GM19351 (cell line): ENCODE measurements at regions not wholly inside any gene's neighbourhood (a gene's known extent, or its start where the extent isn't known, plus 50 kb on each side); places are given as distances from the start of the nearest gene placed in this dataset.

ENCODE experiments used
- ATAC-seq: cut with Tn5 transposase; IDR thresholded peaks from one replicate; pipeline ENCODE4 v1.9.1; 2021; ENCODE audit warnings: mild to moderate bottlenecking, moderate library complexity; ENCODE audit not compliant: unreplicated experiment

DNA sequence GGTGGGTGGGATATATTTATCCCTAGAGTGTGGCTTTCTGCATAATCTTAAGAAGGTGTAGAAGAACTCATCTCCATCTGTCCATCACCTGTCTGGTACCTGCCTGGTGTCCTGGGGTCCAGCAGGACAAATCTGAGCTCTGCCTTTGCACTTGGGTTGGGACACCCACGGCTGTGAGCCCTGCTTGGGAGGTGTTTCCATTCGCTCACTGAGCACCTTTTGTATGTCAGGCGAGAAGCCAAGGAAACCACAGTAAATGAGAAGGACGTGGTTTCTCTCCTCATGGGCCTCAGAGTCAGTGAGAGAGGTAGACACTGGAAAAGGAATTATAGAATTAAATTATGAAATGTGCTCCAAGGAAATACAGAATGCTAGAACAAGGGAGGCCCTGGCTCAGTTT, 555.9 kb downstream of the MIAT start:
- ATAC-seq: no peak

DNA sequence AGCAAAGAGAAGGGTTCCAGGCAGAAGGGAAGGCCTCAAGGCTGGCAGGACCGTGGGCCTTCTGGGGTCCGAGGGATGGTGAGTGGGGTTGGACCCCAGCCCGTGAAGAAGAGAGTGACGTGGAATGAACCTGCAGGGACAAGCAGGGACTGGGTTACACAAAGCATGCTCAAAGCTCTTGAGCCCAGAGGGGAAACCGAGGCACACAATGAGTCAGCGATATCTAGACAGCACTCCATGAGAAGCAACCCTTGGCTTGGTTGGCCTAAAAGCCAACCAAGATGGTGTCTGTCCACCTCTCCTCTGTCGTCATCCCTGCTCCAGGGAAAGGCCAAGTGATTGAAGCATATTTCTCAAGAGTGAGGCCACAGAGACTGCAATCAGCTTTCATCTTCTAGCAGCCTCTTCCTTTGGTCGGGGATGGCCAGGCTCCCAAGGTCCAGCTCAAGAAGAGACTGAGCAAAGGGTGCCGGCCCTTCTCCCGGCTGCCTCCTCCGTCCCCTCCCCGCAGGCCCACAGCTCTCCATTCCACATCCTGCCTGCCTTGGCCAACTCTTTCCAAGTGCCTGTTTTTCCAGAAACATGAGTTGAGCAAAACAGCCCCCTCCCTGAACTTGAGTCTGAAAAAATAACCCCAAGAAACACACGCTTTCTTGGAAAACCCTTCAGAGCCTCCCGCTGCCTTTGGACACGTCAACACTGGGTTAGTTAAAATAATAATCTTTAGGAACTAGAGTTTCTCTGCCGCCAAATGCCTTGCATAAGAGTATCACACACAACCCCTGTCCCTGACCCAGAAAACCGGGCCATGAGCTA, 556.6 kb downstream of the MIAT start:
- no peak for ATAC-seq

DNA sequence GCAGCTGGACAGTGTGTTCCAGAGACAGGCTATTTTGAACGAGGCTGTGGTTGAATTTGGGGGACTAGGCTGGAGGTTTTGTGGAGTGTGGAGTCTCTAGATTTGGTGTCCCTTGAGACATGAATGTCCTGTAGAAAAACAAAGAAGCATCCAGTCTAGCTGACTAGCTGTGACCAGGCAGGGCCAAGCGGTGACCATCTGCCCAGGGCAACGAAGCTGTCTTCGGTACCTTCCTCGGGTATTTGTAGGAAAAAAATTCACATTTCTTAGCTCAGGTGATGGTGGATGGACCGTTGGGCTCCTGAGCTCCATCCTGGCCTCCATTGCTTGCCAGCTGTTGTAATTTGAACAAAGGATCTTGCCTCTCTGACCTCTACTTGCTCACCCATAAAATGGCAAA, 557.3 kb downstream of the MIAT start:
- ATAC-seq: no peak

DNA sequence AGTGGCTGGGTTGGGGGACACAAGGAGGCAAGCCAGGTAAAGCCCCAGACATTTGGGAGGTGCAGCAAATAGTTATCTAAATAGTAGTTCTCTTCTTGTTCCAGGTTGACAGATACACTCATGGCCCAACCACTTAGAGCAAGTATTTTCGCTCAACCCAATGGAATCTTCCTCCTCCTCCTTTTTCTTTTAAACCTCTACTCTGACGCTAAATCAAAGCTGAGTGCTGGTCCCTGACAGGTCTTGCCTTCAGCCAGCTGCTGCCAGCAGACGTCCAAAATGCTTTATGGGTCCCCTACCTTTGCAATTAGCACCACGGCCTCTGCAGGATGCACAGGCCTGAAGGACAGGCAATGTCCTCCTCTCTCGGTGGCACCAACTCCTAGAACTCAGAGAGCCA, 558.5 kb downstream of the MIAT start:
- ATAC-seq: no peak

DNA sequence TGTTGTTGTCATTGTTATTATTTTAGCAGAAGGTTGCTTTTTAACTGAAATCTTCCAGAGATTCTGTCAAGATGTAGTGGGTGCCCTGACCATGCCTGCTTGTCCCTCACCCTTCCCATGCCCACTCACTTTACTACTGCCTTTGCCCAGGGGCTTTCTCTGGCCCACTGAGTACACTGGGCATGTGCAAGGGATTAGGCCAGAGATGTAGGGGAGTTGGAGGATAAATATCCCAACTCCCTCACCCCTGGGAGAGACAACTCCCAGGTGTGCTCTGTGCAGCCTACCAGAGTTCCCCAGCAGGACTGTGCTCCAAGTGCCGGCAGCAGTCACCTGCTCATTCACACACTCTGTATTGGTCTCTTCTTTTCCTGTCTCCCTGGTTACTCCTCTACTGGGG, 559.1 kb downstream of the MIAT start:
- ATAC-seq: no peak

DNA sequence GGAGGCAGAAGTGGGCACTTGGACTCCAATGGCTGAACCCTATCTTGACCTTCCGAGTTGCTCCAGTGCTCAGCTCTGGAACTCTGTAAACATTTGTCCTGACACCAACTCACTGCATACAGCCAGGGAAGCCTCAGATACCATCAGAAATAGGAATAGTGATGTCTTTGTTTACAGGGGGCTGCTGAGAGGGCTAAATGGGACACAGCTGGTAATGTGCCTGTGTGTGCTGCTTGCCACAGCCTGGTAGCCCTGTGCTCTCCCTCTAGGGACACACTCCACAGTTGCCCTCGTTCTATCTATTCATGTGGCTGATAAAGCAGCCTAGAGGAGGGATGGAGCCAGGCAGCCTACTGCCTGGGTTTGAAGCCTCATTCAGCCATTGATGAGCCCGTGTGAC, 559.8 kb downstream of the MIAT start:
- no peak for ATAC-seq

DNA sequence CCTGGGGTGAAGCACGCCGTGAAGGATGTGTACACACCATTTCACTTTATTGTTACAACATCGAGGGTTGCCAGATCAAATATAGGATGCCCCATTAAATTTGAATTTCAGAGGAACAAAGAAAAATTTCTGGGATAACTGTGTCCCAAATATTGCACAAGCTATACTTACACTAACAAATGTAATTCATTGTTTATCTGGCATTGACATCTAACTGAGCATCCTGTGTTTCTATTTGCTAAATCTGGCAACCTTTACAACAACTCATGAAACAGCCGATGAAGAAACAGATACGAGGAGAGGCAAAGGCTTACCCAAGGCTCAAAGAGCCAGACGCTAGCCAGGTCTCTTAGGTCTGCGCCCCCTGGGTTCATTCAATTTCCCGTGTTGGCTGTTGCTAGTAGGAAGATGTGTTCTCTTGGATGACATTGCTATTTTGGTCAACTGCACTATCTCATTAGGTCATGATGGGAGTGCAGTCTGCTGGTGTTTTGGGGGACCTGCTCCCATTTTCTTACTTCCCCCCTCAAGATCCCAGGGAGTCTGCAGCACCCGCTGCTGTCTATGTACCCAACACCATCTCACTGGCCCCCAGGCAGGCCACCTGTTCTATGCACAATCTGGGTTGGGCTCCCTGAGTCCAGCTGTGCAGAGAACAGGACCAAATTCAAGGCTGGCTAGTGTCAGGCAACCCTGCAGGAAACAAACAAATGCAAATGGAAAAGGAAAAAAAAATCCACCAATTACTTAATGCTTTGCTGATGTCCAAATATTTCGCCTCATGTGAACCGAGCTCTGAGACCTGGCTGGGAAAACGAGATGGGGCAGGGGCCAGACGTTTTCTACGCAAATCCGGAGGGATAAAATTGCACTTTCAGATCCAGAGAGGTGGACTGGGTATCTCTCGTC, 560.9 kb downstream of the MIAT start:
- ATAC-seq: no peak

DNA sequence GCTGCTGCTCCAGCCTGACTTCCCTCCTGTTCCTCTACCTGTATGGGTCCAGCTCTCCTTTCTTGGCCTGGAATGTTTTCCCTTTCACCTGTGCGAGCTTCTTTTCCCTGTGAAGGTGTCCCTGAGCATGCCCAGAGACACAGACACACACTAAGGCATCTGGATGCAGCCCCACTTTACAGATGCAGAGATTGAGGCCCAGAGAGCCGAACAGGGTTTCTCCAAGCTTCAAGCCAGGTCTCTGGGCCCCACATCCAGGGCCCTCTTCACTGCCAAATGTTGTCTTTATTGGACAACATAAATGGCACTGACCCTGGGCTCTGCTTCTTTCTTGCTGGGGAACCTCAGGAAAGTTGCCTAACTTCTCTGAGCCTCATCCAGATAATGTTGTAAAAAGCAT, 561.6 kb downstream of the MIAT start:
- no peak for ATAC-seq

DNA sequence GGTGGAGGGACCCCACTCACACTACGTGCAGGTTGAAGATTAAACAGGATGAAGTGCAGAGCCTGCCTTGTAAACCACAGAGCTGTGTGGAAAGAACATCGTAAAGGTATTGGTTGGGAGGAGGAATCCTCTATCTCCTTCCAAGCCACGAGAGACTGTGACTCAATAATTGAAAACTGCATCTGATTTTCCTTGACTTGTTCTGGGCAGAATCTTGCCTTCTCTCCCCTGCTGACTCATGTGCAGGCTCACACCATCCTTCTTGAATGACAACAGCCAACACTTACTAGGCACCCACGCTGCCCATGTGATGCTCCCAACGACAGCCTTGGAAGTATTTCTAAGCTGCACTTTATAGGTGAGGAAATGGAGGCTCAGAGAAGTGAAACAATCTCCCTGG, 563.0 kb downstream of the MIAT start:
- no peak for ATAC-seq

DNA sequence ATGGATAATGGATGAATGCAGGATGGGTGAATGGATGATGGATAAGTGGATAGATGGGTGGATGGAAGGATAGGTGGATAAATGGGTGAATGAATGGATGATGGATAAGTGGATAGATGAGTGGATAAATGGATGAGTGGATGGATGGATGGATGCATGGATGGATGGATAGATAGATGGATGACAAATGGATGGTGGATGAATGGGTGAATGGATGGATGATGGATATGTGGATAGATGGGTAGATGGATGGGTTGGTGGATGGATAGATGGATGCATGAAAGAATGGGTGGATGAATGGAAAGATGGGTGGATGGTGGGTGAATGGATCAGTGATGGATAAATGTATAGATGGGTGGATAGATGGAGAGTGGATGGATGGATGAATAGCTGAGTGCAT, 564.8 kb downstream of the MIAT start:
- no peak for ATAC-seq

DNA sequence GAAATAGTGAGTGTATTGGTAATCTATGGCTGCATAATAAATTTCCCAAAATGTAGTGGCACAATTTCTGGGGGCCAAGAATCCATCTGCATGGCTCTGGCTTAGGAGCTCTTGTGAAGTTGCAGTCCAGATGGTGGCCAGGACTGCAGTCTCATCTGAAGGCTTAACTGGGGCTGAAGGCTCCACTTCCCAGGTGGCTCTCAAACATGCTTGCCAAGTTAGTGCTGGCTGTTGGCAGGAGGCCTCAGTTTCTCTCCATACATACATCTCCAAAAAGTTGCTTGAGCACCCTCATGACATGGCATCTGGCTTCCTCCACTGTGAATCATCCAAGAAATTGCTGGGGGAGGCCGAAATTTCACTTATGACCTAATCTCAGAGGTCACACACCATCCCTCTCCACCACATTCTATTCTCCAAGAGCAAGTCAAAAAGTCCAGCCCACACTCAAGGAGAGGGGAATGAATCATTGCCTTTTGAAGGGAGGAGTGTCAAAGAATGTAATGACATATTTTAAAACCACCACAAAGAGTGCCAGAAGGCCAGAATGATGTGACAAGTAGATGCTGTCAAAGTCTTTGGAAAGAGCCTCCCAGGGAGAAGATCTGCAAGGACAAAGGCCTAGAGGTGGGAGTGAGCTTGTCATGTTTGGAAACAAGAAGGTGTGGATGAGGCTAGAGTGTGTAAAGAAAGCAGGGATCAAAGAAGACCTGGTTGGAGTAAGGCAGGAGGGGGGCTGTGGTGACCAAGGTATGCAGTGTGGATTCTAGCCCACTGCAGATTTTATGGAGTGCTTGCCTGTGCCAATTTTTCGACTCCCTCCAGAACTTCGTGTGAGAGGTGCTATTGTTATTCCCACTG, 566.2 kb downstream of the MIAT start:
- ATAC-seq: no peak

DNA sequence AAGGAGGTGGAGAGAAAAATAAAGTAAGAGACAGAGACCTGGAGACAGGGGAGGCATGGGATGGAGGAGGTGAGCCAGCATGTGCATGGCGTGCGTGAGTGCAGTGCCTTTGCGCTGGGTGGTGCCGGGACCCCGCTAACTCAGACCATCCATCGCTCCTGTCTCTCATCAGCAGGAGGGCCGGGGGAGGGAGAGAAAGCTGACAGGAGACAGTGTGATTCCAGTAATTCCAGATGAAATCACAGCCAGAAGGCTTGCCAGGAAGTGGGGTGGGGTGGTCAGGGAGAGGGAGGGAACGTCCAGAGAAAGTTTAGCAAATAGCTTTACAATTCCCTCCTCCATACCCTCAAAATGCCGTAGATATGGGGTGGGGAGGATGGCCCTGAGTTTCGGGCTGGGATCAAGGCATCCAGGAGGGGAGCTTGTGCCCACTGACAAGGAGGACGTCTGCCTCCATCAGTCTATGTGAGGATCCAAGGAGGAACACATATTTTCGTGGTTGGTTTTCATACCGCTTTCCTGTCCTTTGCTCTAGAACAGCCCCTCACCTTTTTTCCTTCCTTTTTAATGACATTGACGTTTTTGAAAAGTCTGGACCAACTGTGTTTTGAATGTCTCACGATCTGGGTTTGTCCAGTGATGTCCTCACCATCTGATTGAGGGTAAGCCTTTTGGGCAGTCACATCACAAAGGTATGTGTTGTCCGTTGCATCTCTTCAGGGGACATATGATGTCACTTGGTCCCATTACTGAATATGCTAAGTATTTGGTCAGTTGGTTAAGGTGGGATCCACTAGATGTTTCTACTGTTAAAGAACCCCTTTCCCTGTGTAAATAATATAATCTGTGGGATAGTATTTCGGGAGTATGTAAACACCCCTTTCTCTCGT, 567.3 kb downstream of the MIAT start:
- no peak for ATAC-seq

DNA sequence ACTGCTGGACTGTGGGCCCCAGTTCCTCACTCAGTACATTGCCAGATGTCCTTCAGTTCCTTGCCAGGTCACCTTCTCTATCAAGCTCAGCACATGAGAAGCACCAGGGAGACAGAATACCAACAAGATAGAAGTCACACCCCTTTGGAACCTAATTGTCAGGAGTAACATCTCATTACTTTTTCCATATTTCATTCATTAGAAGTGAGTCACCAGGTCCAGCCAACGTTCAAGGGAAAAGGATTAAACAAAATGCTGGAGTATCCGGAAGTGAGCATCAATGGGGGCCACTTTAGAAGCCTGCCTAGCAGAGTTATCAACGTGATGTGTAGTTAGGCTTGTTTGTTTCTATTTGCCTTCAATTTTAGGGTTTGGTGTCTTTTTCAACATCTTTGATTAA, 569.3 kb downstream of the MIAT start:
- ATAC-seq: no peak

DNA sequence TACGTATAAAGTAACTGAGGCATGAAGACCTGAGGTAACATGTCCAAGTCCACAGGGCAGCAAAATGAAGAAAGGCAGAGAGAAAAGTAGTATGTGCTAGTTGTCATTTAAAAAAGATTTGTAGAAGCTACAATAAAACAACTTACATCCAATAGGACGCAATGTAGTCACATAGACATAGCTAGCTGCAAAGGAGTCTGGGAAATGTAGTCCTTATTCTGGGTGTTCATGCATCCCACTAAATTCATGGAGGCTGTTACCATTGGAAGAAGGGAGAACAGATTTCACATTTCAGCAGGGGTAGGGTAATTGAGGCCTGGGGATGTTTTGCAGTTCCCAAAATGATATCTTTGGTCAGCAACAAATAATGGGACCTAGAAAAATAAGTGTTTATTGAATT, 571.4 kb downstream of the MIAT start:
- ATAC-seq: no peak

DNA sequence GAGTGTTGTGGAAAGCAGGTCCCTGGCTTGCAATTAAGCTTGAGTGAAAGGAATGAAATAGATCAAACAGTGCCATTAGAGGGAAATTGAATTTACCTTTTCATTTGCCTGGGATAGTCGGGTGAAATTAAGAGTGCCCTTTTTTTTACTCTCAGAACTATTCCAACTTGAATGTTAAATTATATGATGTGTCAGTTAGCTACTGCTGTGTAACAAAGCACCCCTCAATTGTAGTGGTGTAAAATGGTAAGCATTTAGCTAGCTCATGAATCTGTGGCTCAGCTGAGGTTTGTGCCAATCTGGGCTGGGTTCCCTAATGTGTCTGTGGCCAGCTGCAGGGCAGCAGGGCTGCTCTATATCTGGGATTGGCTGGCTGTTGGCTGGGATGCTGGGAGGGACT, 571.4 kb downstream of the MN1 start:
- ATAC-seq: no peak

DNA sequence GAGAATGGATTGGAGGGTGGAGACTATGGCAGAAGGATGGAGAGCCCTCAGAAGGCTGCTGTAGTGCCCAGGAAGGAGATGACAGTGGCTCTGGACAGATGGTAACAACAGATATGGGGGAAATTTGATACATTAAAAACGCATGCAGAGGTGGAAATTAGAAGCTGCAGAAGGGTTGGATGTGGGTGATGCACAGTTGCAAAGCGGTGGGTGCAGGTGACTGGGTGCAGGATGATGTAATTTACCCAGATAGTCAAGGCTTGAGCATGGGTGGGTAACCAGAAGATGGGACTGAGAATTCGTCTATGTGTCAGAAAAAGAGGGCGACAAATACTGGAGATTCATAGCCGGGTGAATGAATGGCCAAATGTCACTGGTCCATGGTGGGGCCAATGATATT, 570.3 kb downstream of the MN1 start:
- ATAC-seq: no peak

DNA sequence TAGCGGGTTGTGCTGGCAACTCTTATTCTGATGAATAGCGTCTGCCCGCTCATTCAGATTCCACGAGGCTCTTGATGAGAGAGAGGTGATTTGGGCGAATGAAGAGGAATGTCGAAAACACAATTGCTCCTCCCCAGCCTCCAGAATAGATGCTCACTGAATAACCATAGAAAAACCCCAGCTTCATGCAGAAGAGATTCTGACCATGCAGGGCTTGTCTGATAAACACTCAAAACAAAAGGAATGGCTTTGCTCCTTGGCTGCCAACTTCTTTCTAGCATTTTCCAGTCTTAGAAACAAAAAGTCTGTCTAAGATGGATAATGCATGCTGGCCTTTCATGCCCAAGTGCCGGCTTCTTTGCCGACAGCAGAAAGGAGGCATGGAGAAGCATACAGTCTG, 569.5 kb downstream of the MN1 start:
- no peak for ATAC-seq

DNA sequence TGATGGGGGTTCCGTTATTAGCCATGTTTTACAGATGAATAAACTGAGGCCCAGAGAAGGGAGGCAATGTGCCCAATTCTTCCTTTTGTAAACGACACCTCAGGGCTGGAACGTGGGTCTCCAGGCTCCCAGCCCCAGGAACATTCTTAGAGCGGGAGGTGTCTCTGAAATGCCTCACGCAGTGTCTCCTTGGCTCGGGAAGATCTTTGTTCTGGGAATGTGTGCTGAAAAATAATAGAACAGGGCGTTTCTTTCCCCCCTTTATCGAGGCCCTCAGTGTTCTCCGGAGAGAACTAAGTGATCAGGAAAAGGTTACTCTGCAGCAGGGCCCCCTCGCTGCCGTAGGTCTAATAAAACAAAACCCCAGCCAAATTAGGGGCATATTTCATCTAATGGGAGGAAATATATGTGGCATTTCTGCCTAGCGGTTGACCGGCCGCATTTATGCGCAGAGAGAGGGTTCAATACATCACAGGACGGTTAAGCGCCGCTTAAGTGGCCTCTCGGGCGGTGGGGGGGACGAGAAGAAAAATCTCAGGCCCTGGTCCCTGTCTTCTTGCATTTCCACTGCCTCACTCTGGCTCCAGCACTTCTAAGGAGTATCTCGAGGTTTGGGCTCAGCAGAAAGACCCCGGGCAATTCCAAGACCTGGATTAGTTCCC, 564.3 kb downstream of the MN1 start:
- no peak for ATAC-seq

DNA sequence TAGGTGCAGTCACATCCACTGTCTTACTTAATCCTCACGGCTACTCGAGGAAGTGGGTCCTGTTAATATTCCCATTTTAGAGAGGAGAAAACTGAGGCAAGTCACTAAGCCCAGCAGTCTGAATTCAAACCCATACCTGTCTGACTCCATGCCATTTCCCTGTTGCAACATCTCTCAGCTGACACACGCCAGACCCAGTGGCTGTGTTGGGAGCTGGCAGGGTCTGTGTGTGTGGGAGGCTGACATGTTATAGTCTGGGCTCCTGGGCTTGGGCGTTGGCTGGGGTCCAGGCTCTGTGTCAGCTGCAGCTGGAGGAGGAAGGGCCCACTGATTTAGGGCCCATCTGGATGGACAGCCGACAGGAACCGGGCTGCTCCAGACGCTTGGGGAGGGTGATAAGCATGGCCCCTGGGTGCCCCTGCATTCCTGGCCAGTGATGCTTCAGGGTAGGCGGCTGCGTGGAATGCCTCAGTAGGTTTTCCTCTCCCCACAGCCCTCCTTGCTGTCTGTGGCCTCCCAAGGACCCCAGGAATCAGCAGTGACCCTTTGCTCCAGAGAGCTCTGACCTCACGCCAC, 562.5 kb downstream of the MN1 start:
- ATAC-seq: no peak
